GDM1 (cell line): ENCODE measurements at regions not wholly inside any gene's neighbourhood (a gene's known extent, or its start where the extent isn't known, plus 50 kb on each side); places are given as distances from the start of the nearest gene placed in this dataset.
"Not testable (repeated sequence)": the region's sequence is repeated elsewhere in the genome, so short reads cannot be mapped to it uniquely, and the experiment has no call there.

Experiments used
- DNase-seq: peaks from one replicate; lab custom pipeline; 2025; lab: John Stamatoyannopoulos, UW

- DNase-seq: no peak
These were observed 444.2 kb downstream of the ACTL7B start for GRCh38 chr9:108411632-108412031.

- DNase-seq: no peak
These were observed 445.6 kb downstream of the ACTL7B start for GRCh38 chr9:108410161-108410560.

- DNase-seq: no peak
These were observed 455.5 kb downstream of the ACTL7B start for GRCh38 chr9:108400297-108400696.

- DNase-seq: no peak
These were observed 455.9 kb downstream of the ACTL7B start for GRCh38 chr9:108399851-108400250.

- no peak for DNase-seq
These were observed 458.5 kb downstream of the ACTL7B start for GRCh38 chr9:108397286-108397685.

- DNase-seq: no peak
These were observed 459.2 kb downstream of the ACTL7B start for GRCh38 chr9:108396611-108397010.

GRCh38 chr9:108396193-108396592 lies 459.6 kb downstream of the ACTL7B start:
- no peak for DNase-seq

- DNase-seq: no peak
These were observed 460.4 kb downstream of the ACTL7B start for GRCh38 chr9:108395421-108395820.

GRCh38 chr9:108394726-108395125 lies 461.1 kb downstream of the ACTL7B start:
- no peak for DNase-seq

- not testable (repeated sequence) for DNase-seq
These were observed 462.2 kb downstream of the ACTL7B start for GRCh38 chr9:108393481-108394001.

GRCh38 chr9:108392877-108393276 lies 462.9 kb downstream of the ACTL7B start:
- no peak for DNase-seq

- DNase-seq: no peak
These were observed 466.7 kb downstream of the ACTL7B start for GRCh38 chr9:108389056-108389455.

- DNase-seq: no peak
These were observed 468.9 kb downstream of the ACTL7B start for GRCh38 chr9:108386859-108387384.

- no peak for DNase-seq
These were observed 469.8 kb downstream of the ACTL7B start for GRCh38 chr9:108386032-108386431.

GRCh38 chr9:108383796-108384195 lies 472.0 kb downstream of the ACTL7B start:
- DNase-seq: no peak

GRCh38 chr9:108382310-108382709 lies 473.5 kb downstream of the ACTL7B start:
- DNase-seq: no peak

- no peak for DNase-seq
These were observed 477.9 kb downstream of the ACTL7B start for GRCh38 chr9:108377881-108378280.

GRCh38 chr9:108377382-108377781 lies 478.4 kb downstream of the ACTL7B start:
- DNase-seq: no peak

GRCh38 chr9:108376140-108376539 lies 479.6 kb downstream of the ACTL7B start:
- DNase-seq: no peak

- DNase-seq: no peak
These were observed 481.2 kb downstream of the ACTL7B start for GRCh38 chr9:108374626-108375025.

- no peak for DNase-seq
These were observed 488.6 kb downstream of the ACTL7B start for GRCh38 chr9:108367188-108367587.

- no peak for DNase-seq
These were observed 492.5 kb downstream of the ACTL7B start for GRCh38 chr9:108363311-108363710.

GRCh38 chr9:108360304-108360703 lies 495.5 kb downstream of the ACTL7B start:
- no peak for DNase-seq

GRCh38 chr9:108356806-108357205 lies 499.0 kb downstream of the ACTL7B start:
- DNase-seq: no peak
